ENCODE measurements at regions not wholly inside any gene's neighbourhood (a gene's known extent, or its start where the extent isn't known, plus 50 kb on each side); places are given as distances from the start of the nearest gene placed in this dataset.
"Not testable (repeated sequence)": the region's sequence is repeated elsewhere in the genome, so short reads cannot be mapped to it uniquely, and the experiment has no call there.

DNA sequence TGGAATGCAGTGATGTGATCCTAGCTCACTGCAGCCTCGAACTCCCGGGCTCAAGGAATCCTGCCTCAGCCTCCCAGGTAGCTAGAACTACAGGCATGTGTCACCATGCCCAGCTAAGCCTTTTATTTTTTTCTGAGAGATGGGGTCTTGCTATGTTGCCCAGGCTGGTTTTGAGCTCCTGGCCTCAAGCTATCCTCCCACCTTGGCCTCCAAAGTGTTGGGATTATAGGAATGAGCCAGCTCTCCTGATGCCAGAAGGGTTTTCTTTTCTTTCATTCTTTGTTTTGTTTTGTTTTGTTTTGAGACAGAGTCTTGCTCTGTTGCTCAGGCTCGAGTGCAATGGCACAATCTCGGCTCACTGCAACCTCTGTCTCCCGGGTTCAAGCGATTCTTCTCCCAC is 68.6 kb upstream of the WNT4 start:
- not testable (repeated sequence) for H3K36me3 Mint-ChIP-seq (ENCODE audit: insufficient read depth); H3K9me3 Mint-ChIP-seq; H3K4me1 Mint-ChIP-seq (ENCODE audit: low read depth); ATAC-seq; DNase-seq; H3K4me3 Mint-ChIP-seq
- peaks cover 63% of the 10 kb centered on the region for H3K27me3 Mint-ChIP-seq (ENCODE audit: low read depth)

GRCh38 chr1:22212400-22213233 is 69.7 kb upstream of the WNT4 start:
- H3K4me1 Mint-ChIP-seq (ENCODE audit: low read depth), result no peaks in the 10 kb centered on the region
- DNase-seq, result no peak
- no peak for ATAC-seq
- no peaks in the 10 kb centered on the region for H3K9me3 Mint-ChIP-seq
- H3K4me3 Mint-ChIP-seq, result no peak overlapping the region
- H3K36me3 Mint-ChIP-seq (ENCODE audit: insufficient read depth), result no peaks in the 10 kb centered on the region
- peaks cover 52% of the 10 kb centered on the region for H3K27me3 Mint-ChIP-seq (ENCODE audit: low read depth)

- DNase-seq, result no peak
- Mint-ChIP-seq H3K36me3 (ENCODE audit: insufficient read depth) (no peaks in the 10 kb centered on the region), H3K4me3 (no peak overlapping the region), H3K4me1 (ENCODE audit: low read depth) (no peaks in the 10 kb centered on the region), H3K27me3 (ENCODE audit: low read depth) (peaks cover 27% of the 10 kb centered on the region), H3K9me3 (no peaks in the 10 kb centered on the region)
- no peak for ATAC-seq
Observed at GRCh38 chr1:22216210-22216883, 73.5 kb upstream of the WNT4 start.

- H3K4me1 Mint-ChIP-seq (ENCODE audit: low read depth), result no peaks in the 10 kb centered on the region
- ATAC-seq (no peak), DNase-seq (no peak)
- no peak overlapping the region for H3K4me3 Mint-ChIP-seq
- H3K36me3 Mint-ChIP-seq (ENCODE audit: insufficient read depth), result no peaks in the 10 kb centered on the region
- H3K9me3 Mint-ChIP-seq, result no peaks in the 10 kb centered on the region
- H3K27me3 Mint-ChIP-seq (ENCODE audit: low read depth), result peaks cover 20% of the 10 kb centered on the region
Observed at GRCh38 chr1:22216966-22217365, 74.1 kb upstream of the WNT4 start.

DNA sequence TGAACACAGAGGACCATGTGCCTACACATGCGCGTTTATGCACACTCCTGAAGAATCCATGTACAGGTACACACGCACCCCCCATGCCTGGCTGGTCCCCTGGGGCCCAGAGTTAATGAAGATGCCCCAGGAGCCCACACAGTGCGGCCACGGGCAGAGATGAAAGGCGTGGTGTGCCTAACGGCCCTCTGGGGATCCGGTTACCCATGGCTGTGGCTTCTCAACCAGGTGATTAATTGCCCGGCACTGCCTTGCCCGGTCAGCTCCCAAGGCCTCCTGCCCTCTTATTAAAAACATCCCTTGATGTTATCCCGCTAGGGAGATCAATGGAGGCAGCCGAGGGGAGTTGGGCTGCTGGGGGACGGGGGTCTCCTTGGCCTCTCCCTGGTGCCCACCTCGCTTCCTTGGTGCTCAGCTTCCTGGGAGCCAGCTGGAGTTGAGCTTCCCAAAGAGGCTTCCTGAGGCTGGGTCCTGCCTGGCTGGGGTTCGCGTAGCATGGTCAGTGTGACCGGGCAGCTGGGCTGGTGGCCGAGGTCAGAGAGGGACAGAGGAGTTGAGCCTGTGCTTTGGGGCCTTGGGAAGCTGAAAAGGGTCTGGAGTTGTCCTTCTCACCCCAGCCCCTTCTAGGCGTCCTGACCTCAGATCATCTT is 75.0 kb upstream of the WNT4 start:
- H3K27me3 Mint-ChIP-seq (ENCODE audit: low read depth), result peaks cover 14% of the 10 kb centered on the region
- no peak overlapping the region for H3K4me3 Mint-ChIP-seq
- DNase-seq, result no peak
- no peaks in the 10 kb centered on the region for H3K36me3 Mint-ChIP-seq (ENCODE audit: insufficient read depth)
- no peaks in the 10 kb centered on the region for H3K9me3 Mint-ChIP-seq
- ATAC-seq, result no peak
- no peaks in the 10 kb centered on the region for H3K4me1 Mint-ChIP-seq (ENCODE audit: low read depth)

DNA sequence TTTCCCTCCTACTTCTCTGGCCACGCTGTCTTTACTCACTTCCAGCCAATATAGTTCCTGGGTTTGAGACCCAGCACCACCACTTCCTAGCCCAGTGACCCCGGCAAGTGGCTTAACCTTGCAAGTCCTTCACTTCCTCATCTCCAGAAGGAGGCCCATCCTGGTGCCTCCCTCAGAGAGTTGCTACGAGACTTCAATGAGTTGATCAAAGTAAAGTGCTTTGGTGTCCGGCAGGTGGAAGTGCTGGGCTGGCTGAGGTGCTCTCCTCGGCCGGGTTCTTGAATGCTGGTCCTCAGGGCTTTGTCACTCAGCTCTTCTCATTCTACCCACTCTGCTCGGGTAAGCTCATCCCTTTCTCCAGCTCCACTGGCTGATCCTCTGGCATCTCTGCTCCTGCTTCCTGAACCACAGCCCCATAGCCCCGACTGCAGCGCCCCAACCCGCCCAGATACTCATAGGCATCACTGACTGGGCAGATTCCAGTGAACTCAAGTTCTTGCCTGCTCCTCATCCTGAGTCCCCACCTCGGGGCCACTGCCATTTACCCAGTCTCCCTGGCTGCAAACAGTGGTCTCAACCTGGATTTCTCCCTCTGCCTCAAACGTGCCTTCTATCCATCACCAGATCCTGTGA is 75.8 kb upstream of the WNT4 start:
- H3K4me1 Mint-ChIP-seq (ENCODE audit: low read depth), result no peaks in the 10 kb centered on the region
- no peak overlapping the region for H3K4me3 Mint-ChIP-seq
- no peaks in the 10 kb centered on the region for H3K36me3 Mint-ChIP-seq (ENCODE audit: insufficient read depth)
- no peaks in the 10 kb centered on the region for H3K9me3 Mint-ChIP-seq
- H3K27me3 Mint-ChIP-seq (ENCODE audit: low read depth), result peaks cover 13% of the 10 kb centered on the region
- ATAC-seq (no peak), DNase-seq (no peak)

DNA sequence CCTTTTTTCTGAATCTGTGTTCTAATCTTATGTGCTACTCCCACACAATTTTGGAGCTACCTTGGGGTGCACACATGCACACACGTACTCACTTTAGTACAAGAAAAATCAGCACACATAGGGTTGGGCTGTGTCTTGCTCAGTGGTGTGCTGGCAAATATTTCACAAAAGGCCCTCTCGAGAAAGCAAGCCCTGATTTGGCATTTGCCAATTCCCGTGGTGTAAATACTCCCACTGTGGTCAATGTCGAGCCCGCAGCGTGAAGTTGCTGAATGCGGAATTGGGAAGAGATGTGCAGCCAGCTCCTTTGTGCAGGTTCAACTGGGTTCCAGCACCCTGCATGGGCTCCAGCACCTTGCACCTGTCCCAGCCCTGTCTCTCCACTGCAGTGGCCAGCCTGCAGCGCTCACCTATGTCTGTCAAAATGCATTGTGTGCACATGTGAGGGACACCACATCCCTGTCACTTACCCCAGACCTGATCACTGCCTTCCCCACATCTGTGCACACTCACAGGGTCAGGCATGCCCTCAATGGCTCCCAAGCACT is 78.4 kb upstream of the WNT4 start:
- no peak for ATAC-seq
- Mint-ChIP-seq H3K4me3 (no peak overlapping the region), H3K4me1 (ENCODE audit: low read depth) (no peaks in the 10 kb centered on the region), H3K36me3 (ENCODE audit: insufficient read depth) (no peaks in the 10 kb centered on the region), H3K27me3 (ENCODE audit: low read depth) (peaks cover 13% of the 10 kb centered on the region), H3K9me3 (no peaks in the 10 kb centered on the region)
- DNase-seq, result no peak

DNA sequence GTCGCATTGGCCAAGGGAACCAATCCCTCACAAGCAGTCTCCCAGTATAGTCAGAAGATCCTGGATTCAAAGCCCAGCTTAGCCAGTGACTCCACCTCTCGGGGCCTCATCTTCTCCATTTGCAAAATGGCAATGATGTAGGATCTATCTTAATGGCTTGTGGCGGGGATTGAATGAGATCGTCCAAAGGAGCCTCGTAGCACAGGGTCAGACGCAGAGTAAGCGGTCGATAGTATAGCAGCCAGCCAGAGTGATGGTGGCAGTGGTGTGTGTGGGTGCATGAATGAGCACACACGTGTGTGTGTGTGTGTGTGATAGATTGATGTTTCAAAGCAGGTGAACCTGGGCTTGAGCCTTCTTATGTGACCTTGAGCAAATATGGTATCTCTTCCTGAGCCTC is 79.8 kb upstream of the WNT4 start:
- Mint-ChIP-seq H3K4me3 (no peak overlapping the region), H3K36me3 (ENCODE audit: insufficient read depth) (no peaks in the 10 kb centered on the region), H3K9me3 (no peaks in the 10 kb centered on the region), H3K4me1 (ENCODE audit: low read depth) (no peaks in the 10 kb centered on the region), H3K27me3 (ENCODE audit: low read depth) (peaks cover 16% of the 10 kb centered on the region)
- ATAC-seq (no peak), DNase-seq (no peak)

GRCh38 chr1:22223176-22223575 is 80.3 kb upstream of the WNT4 start:
- no peaks in the 10 kb centered on the region for H3K36me3 Mint-ChIP-seq (ENCODE audit: insufficient read depth)
- no peaks in the 10 kb centered on the region for H3K4me1 Mint-ChIP-seq (ENCODE audit: low read depth)
- H3K4me3 Mint-ChIP-seq, result no peak overlapping the region
- peaks cover 16% of the 10 kb centered on the region for H3K27me3 Mint-ChIP-seq (ENCODE audit: low read depth)
- H3K9me3 Mint-ChIP-seq, result no peaks in the 10 kb centered on the region
- no peak for DNase-seq
- ATAC-seq, result no peak

- Mint-ChIP-seq H3K4me3 (no peak overlapping the region), H3K27me3 (ENCODE audit: low read depth) (peaks cover 13% of the 10 kb centered on the region)
- ATAC-seq, result no peak
Observed at GRCh38 chr1:22224091-22224490, 81.2 kb upstream of the WNT4 start.

DNA sequence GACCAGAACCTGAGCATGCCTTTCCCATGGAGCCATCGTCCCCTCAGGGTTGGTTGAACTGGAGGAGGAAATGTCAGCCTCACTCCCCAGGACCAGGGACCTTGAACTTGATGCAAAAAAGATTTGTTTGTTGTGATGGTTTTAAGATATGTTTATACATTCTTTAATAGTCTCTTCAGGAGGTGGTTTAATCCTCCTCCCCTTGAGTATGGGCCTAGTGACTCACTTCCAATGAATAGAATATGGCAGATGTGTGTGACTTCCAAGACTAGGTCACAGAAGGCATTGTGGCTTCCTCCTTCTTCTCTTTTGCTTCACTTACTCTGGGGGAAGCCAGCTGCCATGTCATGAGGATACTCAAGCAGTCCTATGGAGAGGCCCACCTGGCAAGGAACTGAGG is 81.7 kb upstream of the WNT4 start:
- no peaks in the 10 kb centered on the region for H3K36me3 Mint-ChIP-seq (ENCODE audit: insufficient read depth)
- H3K27me3 Mint-ChIP-seq (ENCODE audit: low read depth), result peaks cover 12% of the 10 kb centered on the region
- ATAC-seq (no peak), DNase-seq (no peak)
- H3K9me3 Mint-ChIP-seq, result no peaks in the 10 kb centered on the region
- H3K4me3 Mint-ChIP-seq, result no peak overlapping the region
- H3K4me1 Mint-ChIP-seq (ENCODE audit: low read depth), result no peaks in the 10 kb centered on the region

More at GRCh38 chr1:22224091-22224490, 81.2 kb upstream of the WNT4 start:
- Mint-ChIP-seq H3K36me3 (ENCODE audit: insufficient read depth) (no peaks in the 10 kb centered on the region), H3K9me3 (no peaks in the 10 kb centered on the region), H3K4me1 (ENCODE audit: low read depth) (no peaks in the 10 kb centered on the region)
- no peak for DNase-seq

DNA sequence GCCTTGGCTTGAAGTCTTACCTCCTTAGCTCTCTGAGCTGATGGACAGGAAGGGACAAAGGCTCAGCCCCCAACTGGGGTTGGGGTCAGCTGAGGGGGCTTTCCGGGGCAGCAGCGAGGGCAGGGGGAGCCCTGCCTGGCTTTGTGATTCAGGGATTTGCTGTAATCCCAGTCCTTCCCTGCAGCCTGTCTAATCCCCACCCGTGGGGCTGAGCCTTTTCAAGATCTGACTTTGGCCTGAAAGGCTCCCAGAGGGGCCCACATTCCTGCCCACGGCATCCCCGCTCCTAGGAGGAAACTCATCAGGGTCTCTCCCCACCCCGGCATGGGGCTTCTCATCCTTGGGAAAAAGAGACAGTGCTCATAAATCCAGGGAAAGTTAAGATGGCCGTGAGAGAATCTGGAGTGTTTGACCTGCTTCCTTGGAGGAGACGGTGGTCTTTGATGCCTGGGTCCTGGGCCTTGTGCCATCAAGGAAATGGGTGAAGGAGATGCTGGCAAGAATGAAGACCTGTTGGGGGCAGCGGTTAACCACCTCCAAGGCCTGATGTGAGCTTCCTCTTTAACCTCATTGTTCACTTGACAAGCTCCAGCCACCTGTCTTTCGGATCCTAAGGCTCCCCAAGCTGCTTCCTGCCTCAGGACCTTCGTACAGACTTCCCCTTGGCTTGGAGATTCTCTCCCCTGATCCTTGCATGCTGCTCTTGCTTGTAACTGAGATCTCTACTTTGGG is 83.1 kb upstream of the WNT4 start:
- no peaks in the 10 kb centered on the region for H3K36me3 Mint-ChIP-seq (ENCODE audit: insufficient read depth)
- no peak for DNase-seq

DNA sequence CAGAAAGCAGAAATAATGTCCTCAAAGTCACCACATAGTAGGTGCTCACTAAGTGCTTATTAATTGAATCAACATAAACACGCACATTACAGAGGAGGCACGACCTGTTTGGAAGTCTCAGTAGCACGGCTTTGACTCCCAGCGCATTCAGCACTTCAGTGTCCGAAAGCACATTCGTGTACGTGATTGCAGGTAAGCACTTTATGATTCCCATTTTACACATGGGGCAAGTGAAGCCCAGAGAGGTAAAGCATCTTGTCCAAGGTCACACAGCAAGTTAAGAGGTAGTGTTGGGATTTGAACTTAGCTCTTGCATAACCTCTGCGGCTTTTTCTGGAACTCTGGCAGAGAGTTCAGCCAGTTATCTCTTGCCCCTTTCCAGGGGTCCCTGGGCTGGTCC is 85.2 kb upstream of the WNT4 start:
- DNase-seq (no peak), ATAC-seq (no peak)
- H3K9me3 Mint-ChIP-seq, result no peaks in the 10 kb centered on the region
- H3K4me3 Mint-ChIP-seq, result no peak overlapping the region
- H3K4me1 Mint-ChIP-seq (ENCODE audit: low read depth), result no peaks in the 10 kb centered on the region
- no peaks in the 10 kb centered on the region for H3K36me3 Mint-ChIP-seq (ENCODE audit: insufficient read depth)
- H3K27me3 Mint-ChIP-seq (ENCODE audit: low read depth), result peaks cover 13% of the 10 kb centered on the region

More for the DNA sequence above, 83.1 kb upstream of the WNT4 start:
- Mint-ChIP-seq H3K27me3 (ENCODE audit: low read depth) (peaks cover 10% of the 10 kb centered on the region), H3K9me3 (no peaks in the 10 kb centered on the region), H3K4me3 (no peak overlapping the region), H3K4me1 (ENCODE audit: low read depth) (no peaks in the 10 kb centered on the region)
- no peak for ATAC-seq

GRCh38 chr1:22228505-22228911 is 85.6 kb upstream of the WNT4 start:
- Mint-ChIP-seq H3K4me1 (ENCODE audit: low read depth) (no peaks in the 10 kb centered on the region), H3K9me3 (no peaks in the 10 kb centered on the region), H3K4me3 (no peak overlapping the region), H3K36me3 (ENCODE audit: insufficient read depth) (no peaks in the 10 kb centered on the region), H3K27me3 (ENCODE audit: low read depth) (peaks cover 12% of the 10 kb centered on the region)
- no peak for DNase-seq
- no peak for ATAC-seq
